ENCODE measurements at regions not wholly inside any gene's neighbourhood (a gene's known extent, or its start where the extent isn't known, plus 50 kb on each side); places are given as distances from the start of the nearest gene placed in this dataset.

GRCh38 chr4:14729282-14730000 lies 272.8 kb upstream of the CPEB2 start:
- no peak for TF ChIP-seq CTCF (conservative IDR thresholded peaks at IDR 0.05)
- Mint-ChIP-seq H3K27ac (no peak overlapping the region), H3K4me3 (no peak overlapping the region), H3K9me3 (peaks cover 9% of the 10 kb centered on the region), H3K27me3 (ENCODE audit: insufficient read depth) (no peaks in the 10 kb centered on the region), H3K36me3 (ENCODE audit: low read depth) (no peaks in the 10 kb centered on the region), H3K4me1 (no peaks in the 10 kb centered on the region)
- H3K4me3 ChIP-seq (ENCODE audit: low read length): no peak overlapping the region
- no peak overlapping the region for H3K9ac ChIP-seq (ENCODE audit: extremely low read depth, low read length, poor library complexity, severe bottlenecking)
- no peaks in the 10 kb centered on the region for H3K9me3 ChIP-seq (ENCODE audit: control insufficient read depth, low read length)
- H3K27me3 ChIP-seq (ENCODE audit: control insufficient read depth, insufficient read depth, low read length, poor library complexity, severe bottlenecking): no peaks in the 10 kb centered on the region
- no peak for DNase-seq
- no peaks in the 10 kb centered on the region for H3K4me1 ChIP-seq (ENCODE audit: control insufficient read depth, insufficient read depth, low read length)
- H3K27ac ChIP-seq (ENCODE audit: low read depth, low read length): no peak overlapping the region
- no peaks in the 10 kb centered on the region for H3K36me3 ChIP-seq (ENCODE audit: control insufficient read depth, insufficient read depth, low read length)

- WGBS, 2 experiments (ENCODE audit: insufficient coverage in 1 of 2, insufficient read length in 1 of 2): 94% methylated on average over 1 of the region's 1 CpG; no CpG with 5 or more reads in 1 of the 2 experiments
- Histone ChIP-seq H3K9ac (ENCODE audit: extremely low read depth, low read length, poor library complexity, severe bottlenecking) (no peak overlapping the region), H3K36me3 (ENCODE audit: control insufficient read depth, insufficient read depth, low read length) (no peaks in the 10 kb centered on the region), H3K27ac (ENCODE audit: low read depth, low read length) (no peak overlapping the region), H3K27me3 (ENCODE audit: control insufficient read depth, insufficient read depth, low read length, poor library complexity, severe bottlenecking) (no peaks in the 10 kb centered on the region), H3K4me3 (ENCODE audit: low read length) (no peak overlapping the region), H3K9me3 (ENCODE audit: control insufficient read depth, low read length) (no peaks in the 10 kb centered on the region), H3K4me1 (ENCODE audit: control insufficient read depth, insufficient read depth, low read length) (no peaks in the 10 kb centered on the region)
- TF ChIP-seq CTCF (conservative IDR thresholded peaks at IDR 0.05): no peak
- Mint-ChIP-seq H3K9me3 (no peaks in the 10 kb centered on the region), H3K4me1 (peaks cover 6% of the 10 kb centered on the region), H3K4me3 (no peak overlapping the region), H3K36me3 (ENCODE audit: low read depth) (no peaks in the 10 kb centered on the region), H3K27me3 (ENCODE audit: insufficient read depth) (peaks cover 2% of the 10 kb centered on the region), H3K27ac (no peak overlapping the region)
- no peak for DNase-seq
Observed at GRCh38 chr4:14742054-14742453, 260.2 kb upstream of the CPEB2 start.

- H3K4me3 Mint-ChIP-seq: no peak overlapping the region
- peaks cover 6% of the 10 kb centered on the region for H3K4me1 Mint-ChIP-seq
- Histone ChIP-seq H3K9me3 (ENCODE audit: control insufficient read depth, low read length) (no peaks in the 10 kb centered on the region), H3K4me3 (ENCODE audit: low read length) (no peak overlapping the region), H3K27ac (ENCODE audit: low read depth, low read length) (no peak overlapping the region), H3K9ac (ENCODE audit: extremely low read depth, low read length, poor library complexity, severe bottlenecking) (no peak overlapping the region), H3K36me3 (ENCODE audit: control insufficient read depth, insufficient read depth, low read length) (no peaks in the 10 kb centered on the region), H3K4me1 (ENCODE audit: control insufficient read depth, insufficient read depth, low read length) (no peaks in the 10 kb centered on the region), H3K27me3 (ENCODE audit: control insufficient read depth, insufficient read depth, low read length, poor library complexity, severe bottlenecking) (no peaks in the 10 kb centered on the region)
- no peak overlapping the region for H3K27ac Mint-ChIP-seq
- no peak for DNase-seq
- no peak for TF ChIP-seq CTCF (conservative IDR thresholded peaks at IDR 0.05)
- no peaks in the 10 kb centered on the region for H3K36me3 Mint-ChIP-seq (ENCODE audit: low read depth)
- H3K27me3 Mint-ChIP-seq (ENCODE audit: insufficient read depth): peaks cover 2% of the 10 kb centered on the region
- WGBS, 2 experiments (ENCODE audit: insufficient coverage in 1 of 2, insufficient read length in 1 of 2): 94 to 100% methylated on average over 2 to 5 of the region's 5 CpGs
- no peaks in the 10 kb centered on the region for H3K9me3 Mint-ChIP-seq
Observed at GRCh38 chr4:14743172-14743571, 259.1 kb upstream of the CPEB2 start.
